Gastrocnemius medialis (tissue), 4 donors: ENCODE measurements at regions not wholly inside any gene's neighbourhood (a gene's known extent, or its start where the extent isn't known, plus 50 kb on each side); places are given as distances from the start of the nearest gene placed in this dataset.

Source experiments
- ATAC-seq, 2 donors: fragments of 150-250 bp; one replicate each; pipeline ENCODE4 v1.9.1; 2016
- DNase-seq, 2 donors: peaks; one replicate each; pipeline ENCODE4 v3.0.0-alpha.2; 2019
- H3K27ac ChIP-seq, 4 donors: fragments of 200-600 bp; sonication (generic); 1 replicate in 1 of 4; 2 replicates in 3 of 4; pipeline ENCODE4 v1.5.1; 2016 to 2018; ENCODE audit warnings: mild to moderate bottlenecking in 2 of 4, moderate library complexity in 1 of 4
- H3K27me3 ChIP-seq, 3 donors: fragments of 200-600 bp; sonication (generic) in 2 of 3; 1 replicate in 1 of 3; 2 replicates in 2 of 3; pipeline versions ENCODE4 v1.5.1 to v1.6.0; 2016 to 2019; ENCODE audit warnings: mild to moderate bottlenecking in 1 of 3, moderate library complexity in 1 of 3
- H3K36me3 ChIP-seq, 2 donors: fragments of 200-600 bp; sonication (generic) in 1 of 2; one replicate each; pipeline ENCODE4 v1.5.1; 2017 to 2018
- H3K4me1 ChIP-seq, 2 donors: fragments of 200-600 bp; sonication (generic) in 1 of 2; one replicate each; pipeline ENCODE4 v1.5.1; 2016 to 2017; ENCODE audit warnings: mild to moderate bottlenecking in 2 of 2
- H3K4me3 ChIP-seq, 4 donors: fragments of 200-600 bp; sonication (generic) in 3 of 4; 1 replicate in 1 of 4; 2 replicates in 3 of 4; pipeline ENCODE4 v1.5.1; 2016 to 2019; ENCODE audit warnings: mild to moderate bottlenecking in 2 of 4
- H3K9me3 ChIP-seq, 3 donors: fragments of 200-600 bp; sonication (generic) in 2 of 3; 1 replicate in 1 of 3; 2 replicates in 2 of 3; pipeline ENCODE4 v1.5.1; 2016 to 2019
- POLR2A ChIP-seq, 2 donors: fragments of 450-650 bp; IDR thresholded peaks; one replicate each; pipeline ENCODE4 v1.6.1; 2017; ENCODE audit warnings: antibody characterized with exemption in 2 of 2, mild to moderate bottlenecking in 2 of 2, moderate library complexity in 2 of 2
- in situ Hi-C, 4 donors: fragments of 200-750 bp; cut with MboI; loops; one replicate each; pipeline versions ENCODE4 v1.15.0 to v1.8.0; 2017; ENCODE audit warnings: low sequenced_read_pairs in 4 of 4
- intact Hi-C: fragments of 100-400 bp; cut with DNase I; formaldehyde crosslinking; loops from one replicate; pipeline ENCODE4 v1.15.1; 2023; ENCODE audit warnings: low total_unique reads
- TF ChIP-seq, protein P1 (sequence below), 5 experiments: fragments of 450-650 bp in 3 of 5; fragments of 200-600 bp in 2 of 5; sonication (generic) in 2 of 5; IDR thresholded peaks in 4 of 5; conservative IDR thresholded peaks in 1 of 5; 1 replicate in 4 of 5; 2 replicates in 1 of 5; pipeline ENCODE4 v1.5.1; 2016 to 2019; ENCODE audit warnings: antibody characterized with exemption in 5 of 5, mild to moderate bottlenecking in 3 of 5, moderate library complexity in 3 of 5

DNA sequence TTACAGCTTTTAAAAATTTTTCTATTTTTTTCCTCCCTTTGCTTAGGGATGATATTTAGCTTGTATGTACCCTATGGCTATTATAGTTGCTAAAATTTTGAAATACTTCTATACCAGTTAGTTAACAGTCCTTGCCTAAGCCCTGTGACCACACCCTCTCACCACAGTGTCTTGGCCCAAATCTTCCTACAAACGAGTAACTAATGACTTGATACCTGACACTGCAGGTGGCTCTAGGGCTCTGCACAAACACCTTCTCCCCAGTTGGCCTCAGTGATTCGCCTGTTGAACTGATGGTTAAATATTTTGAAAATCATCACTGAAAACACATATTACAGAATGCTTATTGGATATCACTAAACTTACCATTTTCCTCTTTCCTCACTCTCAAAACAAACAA lies 449.6 kb upstream of the CHD1 start:
- ATAC-seq: no peak
- no peak overlapping the region for H3K4me3 ChIP-seq
- no peaks in the 10 kb centered on the region for H3K9me3 ChIP-seq
- H3K36me3 ChIP-seq: no peaks in the 10 kb centered on the region
- no peaks in the 10 kb centered on the region for H3K4me1 ChIP-seq
- no peak for TF ChIP-seq POLR2A (IDR thresholded peaks at IDR 0.05)
- TF ChIP-seq, protein P1, sequence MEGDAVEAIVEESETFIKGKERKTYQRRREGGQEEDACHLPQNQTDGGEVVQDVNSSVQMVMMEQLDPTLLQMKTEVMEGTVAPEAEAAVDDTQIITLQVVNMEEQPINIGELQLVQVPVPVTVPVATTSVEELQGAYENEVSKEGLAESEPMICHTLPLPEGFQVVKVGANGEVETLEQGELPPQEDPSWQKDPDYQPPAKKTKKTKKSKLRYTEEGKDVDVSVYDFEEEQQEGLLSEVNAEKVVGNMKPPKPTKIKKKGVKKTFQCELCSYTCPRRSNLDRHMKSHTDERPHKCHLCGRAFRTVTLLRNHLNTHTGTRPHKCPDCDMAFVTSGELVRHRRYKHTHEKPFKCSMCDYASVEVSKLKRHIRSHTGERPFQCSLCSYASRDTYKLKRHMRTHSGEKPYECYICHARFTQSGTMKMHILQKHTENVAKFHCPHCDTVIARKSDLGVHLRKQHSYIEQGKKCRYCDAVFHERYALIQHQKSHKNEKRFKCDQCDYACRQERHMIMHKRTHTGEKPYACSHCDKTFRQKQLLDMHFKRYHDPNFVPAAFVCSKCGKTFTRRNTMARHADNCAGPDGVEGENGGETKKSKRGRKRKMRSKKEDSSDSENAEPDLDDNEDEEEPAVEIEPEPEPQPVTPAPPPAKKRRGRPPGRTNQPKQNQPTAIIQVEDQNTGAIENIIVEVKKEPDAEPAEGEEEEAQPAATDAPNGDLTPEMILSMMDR (IDR thresholded peaks at IDR 0.05 in 4 of 5, conservative IDR thresholded peaks at IDR 0.05 in 1 of 5): no peak
- no peaks in the 10 kb centered on the region for H3K27me3 ChIP-seq
- no peak for DNase-seq
- in situ Hi-C loops (no loop called here), intact Hi-C loops (no loop called here)
- no peak overlapping the region for H3K27ac ChIP-seq

DNA sequence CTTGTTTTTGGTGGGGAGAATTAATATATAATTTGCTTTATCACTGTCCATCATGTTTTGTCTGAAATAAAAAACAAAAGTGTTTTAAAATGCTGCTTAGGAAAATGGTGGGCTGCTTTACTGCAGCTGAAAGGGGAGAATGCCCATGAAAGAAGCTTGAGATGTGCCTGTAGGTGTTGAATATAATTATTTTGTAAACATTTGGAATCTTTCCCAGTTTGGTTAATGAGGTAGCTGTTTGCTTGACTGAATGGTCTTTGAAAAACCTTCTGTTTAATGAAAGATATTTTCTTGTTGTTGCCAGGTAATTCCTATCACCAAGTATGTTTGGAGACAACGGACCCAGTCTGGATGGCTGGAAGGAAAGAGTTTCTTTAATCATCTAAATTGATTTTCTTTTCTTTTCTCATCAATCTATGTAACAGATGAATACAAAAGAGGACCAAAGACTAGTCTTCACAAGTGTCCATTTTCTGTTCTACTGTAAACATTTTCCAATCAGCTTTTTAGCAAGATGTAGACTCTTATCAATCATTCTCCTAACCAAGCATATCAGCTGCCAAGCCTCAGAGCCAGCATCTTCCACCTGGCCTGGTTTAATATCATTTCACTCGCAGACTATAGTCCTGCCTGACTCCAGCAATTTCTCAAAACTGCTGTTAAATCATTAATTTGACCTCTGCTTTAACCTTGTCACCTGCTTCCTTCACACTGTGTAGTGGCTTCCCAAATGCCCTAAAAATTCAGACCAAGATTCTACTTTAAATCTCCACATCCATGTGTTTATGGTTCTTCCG lies 441.2 kb upstream of the CHD1 start:
- DNase-seq: no peak
- no peak for ATAC-seq
- TF ChIP-seq, protein P1 (IDR thresholded peaks at IDR 0.05 in 4 of 5, conservative IDR thresholded peaks at IDR 0.05 in 1 of 5): no peak
- no peak for TF ChIP-seq POLR2A (IDR thresholded peaks at IDR 0.05)
- H3K27me3 ChIP-seq: no peaks in the 10 kb centered on the region
- H3K9me3 ChIP-seq: no peaks in the 10 kb centered on the region
- H3K4me3 ChIP-seq: no peak overlapping the region
- H3K36me3 ChIP-seq: no peaks in the 10 kb centered on the region
- in situ Hi-C loops (no loop called here), intact Hi-C loops (no loop called here)
- H3K27ac ChIP-seq: no peak overlapping the region
- no peaks in the 10 kb centered on the region for H3K4me1 ChIP-seq

DNA sequence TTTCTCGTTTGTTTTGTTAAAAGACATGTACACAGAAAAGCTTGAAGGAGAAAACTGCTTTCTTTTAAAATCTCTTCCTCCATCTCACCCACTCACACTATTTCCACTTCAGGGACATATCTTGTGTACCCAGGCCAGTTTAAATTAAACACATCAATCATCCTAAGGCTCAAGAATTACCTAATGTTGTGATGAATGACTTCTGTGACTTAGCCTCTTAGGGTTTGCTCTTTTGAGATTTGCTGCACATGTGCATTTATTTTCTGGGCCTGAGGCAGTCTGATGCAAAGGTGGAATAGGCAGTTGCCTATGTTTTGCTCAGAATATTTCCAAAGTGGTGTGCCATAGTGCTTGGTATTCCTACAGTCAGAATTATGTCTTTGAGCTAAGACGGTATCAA lies 439.9 kb upstream of the CHD1 start:
- no peak overlapping the region for H3K27ac ChIP-seq
- no peaks in the 10 kb centered on the region for H3K36me3 ChIP-seq
- DNase-seq (no peak), ATAC-seq (no peak)
- H3K4me3 ChIP-seq: no peak overlapping the region
- intact Hi-C loops: no loop called here
- H3K4me1 ChIP-seq: no peaks in the 10 kb centered on the region
- H3K27me3 ChIP-seq: no peaks in the 10 kb centered on the region
- in situ Hi-C loops: no loop called here
- H3K9me3 ChIP-seq: no peaks in the 10 kb centered on the region
- TF ChIP-seq, protein P1 (IDR thresholded peaks at IDR 0.05 in 4 of 5, conservative IDR thresholded peaks at IDR 0.05 in 1 of 5): no peak
- TF ChIP-seq POLR2A (IDR thresholded peaks at IDR 0.05): no peak

DNA sequence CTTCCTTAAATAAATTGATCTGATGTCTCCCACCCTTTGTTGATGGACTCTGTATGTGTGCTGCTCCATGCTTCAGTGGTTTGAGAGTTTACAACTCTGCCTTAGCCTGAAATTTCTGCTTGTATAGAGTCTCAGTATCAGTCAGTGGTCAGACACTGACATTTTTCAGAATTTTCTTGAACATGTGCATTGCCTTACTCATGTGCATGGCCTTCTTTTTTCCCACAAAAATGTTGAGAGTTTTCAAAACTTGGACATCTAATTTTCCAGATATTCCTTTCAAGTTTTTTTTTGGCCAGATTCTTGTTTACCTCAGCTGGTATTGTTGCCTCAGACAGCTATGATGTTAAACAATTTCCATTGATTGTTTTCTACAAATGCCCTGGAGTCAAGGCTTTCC lies 427.1 kb upstream of the CHD1 start:
- DNase-seq (no peak), ATAC-seq (no peak)
- TF ChIP-seq POLR2A (IDR thresholded peaks at IDR 0.05): no peak
- TF ChIP-seq, protein P1 (IDR thresholded peaks at IDR 0.05 in 4 of 5, conservative IDR thresholded peaks at IDR 0.05 in 1 of 5): no peak
- Histone ChIP-seq H3K27ac (no peak overlapping the region), H3K9me3 (no peaks in the 10 kb centered on the region), H3K27me3 (no peaks in the 10 kb centered on the region), H3K36me3 (no peaks in the 10 kb centered on the region), H3K4me3 (no peak overlapping the region), H3K4me1 (no peaks in the 10 kb centered on the region)
- in situ Hi-C loops: no loop called here
- intact Hi-C loops: no loop called here

DNA sequence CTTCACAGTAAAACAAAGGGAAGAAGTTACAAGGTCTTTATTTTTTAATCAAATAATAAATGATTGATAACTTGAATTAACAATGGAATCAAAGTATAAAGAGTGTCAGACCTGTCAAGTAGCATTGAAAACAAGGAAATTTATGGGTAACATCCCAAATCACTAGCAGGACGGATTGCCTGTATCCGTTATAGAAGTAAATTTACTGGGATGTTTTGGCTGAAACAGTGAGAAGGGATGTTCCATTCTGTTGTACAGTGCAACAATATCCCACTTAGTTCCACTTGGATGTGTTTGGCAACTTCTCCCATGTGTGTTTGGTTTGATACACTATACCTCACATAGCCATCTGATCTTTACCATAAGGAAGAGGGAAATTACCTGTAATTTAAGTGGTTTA lies 421.0 kb upstream of the CHD1 start:
- no peaks in the 10 kb centered on the region for H3K4me1 ChIP-seq
- H3K9me3 ChIP-seq: no peaks in the 10 kb centered on the region
- TF ChIP-seq, protein P1 (IDR thresholded peaks at IDR 0.05 in 4 of 5, conservative IDR thresholded peaks at IDR 0.05 in 1 of 5): no peak
- no peak for TF ChIP-seq POLR2A (IDR thresholded peaks at IDR 0.05)
- ATAC-seq: no peak
- H3K27me3 ChIP-seq: no peaks in the 10 kb centered on the region
- DNase-seq: no peak
- H3K27ac ChIP-seq: no peak overlapping the region
- in situ Hi-C loops (no loop called here), intact Hi-C loops (no loop called here)
- H3K36me3 ChIP-seq: no peaks in the 10 kb centered on the region
- no peak overlapping the region for H3K4me3 ChIP-seq
